ENCODE measurements at regions not wholly inside any gene's neighbourhood (a gene's known extent, or its start where the extent isn't known, plus 50 kb on each side); places are given as distances from the start of the nearest gene placed in this dataset.

- Histone ChIP-seq H3K27me3 (ENCODE audit: insufficient read depth, low read length) (no peaks in the 10 kb centered on the region), H3K27ac (ENCODE audit: low read depth, low read length) (no peak overlapping the region), H3K4me3 (ENCODE audit: insufficient read depth, low read length) (no peak overlapping the region), H3K36me3 (ENCODE audit: insufficient read depth, low read length) (no peaks in the 10 kb centered on the region), H2AFZ (ENCODE audit: low read length) (no peak overlapping the region), H4K20me1 (ENCODE audit: insufficient read depth, low read length) (no peaks in the 10 kb centered on the region), H3K9me3 (ENCODE audit: low read depth, low read length) (no peaks in the 10 kb centered on the region), H3K4me1 (ENCODE audit: insufficient read depth, low read length) (no peaks in the 10 kb centered on the region), H3K4me2 (ENCODE audit: insufficient read depth, low read length) (no peak overlapping the region), H3K79me2 (ENCODE audit: insufficient read depth, low read length) (no peaks in the 10 kb centered on the region)
- TF ChIP-seq CTCF (IDR thresholded peaks at IDR 0.05; ENCODE audit: extremely low read depth, low read depth, low read length), result no peak
- DNase-seq (ENCODE audit: insufficient read length, low spot score, missing footprints), result no peak
These were observed 972.2 kb upstream of the WWC1 start for GRCh38 chr5:167319243-167319642.

GRCh38 chr5:167320019-167320418 is 971.4 kb upstream of the WWC1 start:
- no peaks in the 10 kb centered on the region for H3K79me2 ChIP-seq (ENCODE audit: insufficient read depth, low read length)
- no peak for DNase-seq (ENCODE audit: insufficient read length, low spot score, missing footprints)
- H3K4me2 ChIP-seq (ENCODE audit: insufficient read depth, low read length), result no peak overlapping the region
- H3K4me3 ChIP-seq (ENCODE audit: insufficient read depth, low read length), result no peak overlapping the region
- no peaks in the 10 kb centered on the region for H3K9me3 ChIP-seq (ENCODE audit: low read depth, low read length)
- H2AFZ ChIP-seq (ENCODE audit: low read length), result no peak overlapping the region
- no peaks in the 10 kb centered on the region for H3K36me3 ChIP-seq (ENCODE audit: insufficient read depth, low read length)
- no peaks in the 10 kb centered on the region for H3K4me1 ChIP-seq (ENCODE audit: insufficient read depth, low read length)
- H4K20me1 ChIP-seq (ENCODE audit: insufficient read depth, low read length), result no peaks in the 10 kb centered on the region
- TF ChIP-seq CTCF (IDR thresholded peaks at IDR 0.05; ENCODE audit: extremely low read depth, low read depth, low read length), result no peak
- H3K27ac ChIP-seq (ENCODE audit: low read depth, low read length), result no peak overlapping the region
- H3K27me3 ChIP-seq (ENCODE audit: insufficient read depth, low read length), result no peaks in the 10 kb centered on the region

- no peaks in the 10 kb centered on the region for H4K20me1 ChIP-seq (ENCODE audit: insufficient read depth, low read length)
- no peaks in the 10 kb centered on the region for H3K9me3 ChIP-seq (ENCODE audit: low read depth, low read length)
- TF ChIP-seq CTCF (IDR thresholded peaks at IDR 0.05; ENCODE audit: extremely low read depth, low read depth, low read length), result no peak
- H3K36me3 ChIP-seq (ENCODE audit: insufficient read depth, low read length), result no peaks in the 10 kb centered on the region
- no peaks in the 10 kb centered on the region for H3K27me3 ChIP-seq (ENCODE audit: insufficient read depth, low read length)
- no peak overlapping the region for H2AFZ ChIP-seq (ENCODE audit: low read length)
- no peak overlapping the region for H3K4me2 ChIP-seq (ENCODE audit: insufficient read depth, low read length)
- H3K27ac ChIP-seq (ENCODE audit: low read depth, low read length), result no peak overlapping the region
- no peaks in the 10 kb centered on the region for H3K4me1 ChIP-seq (ENCODE audit: insufficient read depth, low read length)
- no peaks in the 10 kb centered on the region for H3K79me2 ChIP-seq (ENCODE audit: insufficient read depth, low read length)
- no peak overlapping the region for H3K4me3 ChIP-seq (ENCODE audit: insufficient read depth, low read length)
- DNase-seq (ENCODE audit: insufficient read length, low spot score, missing footprints), result no peak
These were observed 959.1 kb upstream of the WWC1 start for GRCh38 chr5:167332309-167332708.

- Histone ChIP-seq H3K27me3 (ENCODE audit: insufficient read depth, low read length) (no peaks in the 10 kb centered on the region), H3K27ac (ENCODE audit: low read depth, low read length) (no peak overlapping the region), H3K4me2 (ENCODE audit: insufficient read depth, low read length) (no peak overlapping the region), H3K36me3 (ENCODE audit: insufficient read depth, low read length) (no peaks in the 10 kb centered on the region), H4K20me1 (ENCODE audit: insufficient read depth, low read length) (no peaks in the 10 kb centered on the region), H3K4me1 (ENCODE audit: insufficient read depth, low read length) (no peaks in the 10 kb centered on the region), H3K9me3 (ENCODE audit: low read depth, low read length) (no peaks in the 10 kb centered on the region), H3K4me3 (ENCODE audit: insufficient read depth, low read length) (no peak overlapping the region), H3K79me2 (ENCODE audit: insufficient read depth, low read length) (no peaks in the 10 kb centered on the region), H2AFZ (ENCODE audit: low read length) (no peak overlapping the region)
- DNase-seq (ENCODE audit: insufficient read length, low spot score, missing footprints), result no peak
- TF ChIP-seq CTCF (IDR thresholded peaks at IDR 0.05; ENCODE audit: extremely low read depth, low read depth, low read length), result no peak
These were observed 955.3 kb upstream of the WWC1 start for GRCh38 chr5:167336161-167336560.
